ENCODE measurements at regions not wholly inside any gene's neighbourhood (a gene's known extent, or its start where the extent isn't known, plus 50 kb on each side); places are given as distances from the start of the nearest gene placed in this dataset.

DNA sequence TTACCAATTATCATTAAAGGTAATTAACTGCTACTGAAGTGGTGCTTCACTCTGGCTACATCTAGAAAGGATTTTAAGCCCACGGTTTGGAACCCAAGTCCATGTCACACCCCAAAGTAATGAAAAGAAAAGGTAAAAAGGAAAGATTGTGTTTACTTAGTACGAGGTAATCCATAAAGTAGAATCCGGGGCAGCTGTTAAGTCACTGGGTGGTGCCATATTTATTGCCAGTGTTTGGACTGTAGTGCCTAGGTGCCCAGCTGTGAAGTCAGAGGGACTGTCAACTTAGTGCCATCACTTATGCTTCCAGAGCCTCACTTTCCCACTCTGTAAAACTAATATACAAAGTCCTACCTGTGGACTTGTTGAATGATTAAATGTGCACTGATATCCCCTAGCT is 52.2 kb upstream of the GRHL3 start (continued):
- TF ChIP-seq POLR2A (IDR thresholded peaks at IDR 0.05; ENCODE audit: control extremely low read depth in 1 of 2, low read depth in 2 of 2, low read length in 2 of 2) (no peak), HDAC6 (IDR thresholded peaks at IDR 0.05; ENCODE audit: low read depth, low read length) (no peak), CREB1 (IDR thresholded peaks at IDR 0.05) (no peak), ASH2L (IDR thresholded peaks at IDR 0.05; ENCODE audit: low read length) (no peak)

All from H1 (cell line).